Right kidney (tissue), 1 donor: ENCODE measurements at regions not wholly inside any gene's neighbourhood (a gene's known extent, or its start where the extent isn't known, plus 50 kb on each side); places are given as distances from the start of the nearest gene placed in this dataset.

ENCODE experiments used
- DNase-seq: peaks from one replicate; pipeline ENCODE4 v3.0.0-alpha.2; 2016

- DNase-seq = no peak
Observed at GRCh38 chr9:13590996-13591395, 311.5 kb upstream of the MPDZ start.

GRCh38 chr9:13589034-13589737 is 309.7 kb upstream of the MPDZ start:
- DNase-seq = no peak

- DNase-seq = peak; percentile 57
Observed at GRCh38 chr9:13588151-13589033, 308.9 kb upstream of the MPDZ start.

GRCh38 chr9:13587571-13587970 is 308.1 kb upstream of the MPDZ start:
- DNase-seq = peak; percentile 54

GRCh38 chr9:13586587-13587374 is 307.3 kb upstream of the MPDZ start:
- DNase-seq = peak; percentile 30

- no peak for DNase-seq
Observed at GRCh38 chr9:13580760-13581159, 301.3 kb upstream of the MPDZ start.

- no peak for DNase-seq
Observed at GRCh38 chr9:13580131-13580530, 300.6 kb upstream of the MPDZ start.

GRCh38 chr9:13576101-13576500 is 296.6 kb upstream of the MPDZ start:
- no peak for DNase-seq

GRCh38 chr9:13575558-13575957 is 296.1 kb upstream of the MPDZ start:
- DNase-seq = no peak

- DNase-seq = no peak
Observed at GRCh38 chr9:13570068-13570974, 290.8 kb upstream of the MPDZ start.

GRCh38 chr9:13569602-13570067 is 290.1 kb upstream of the MPDZ start:
- DNase-seq = no peak

GRCh38 chr9:13568841-13569601 is 289.5 kb upstream of the MPDZ start:
- DNase-seq = peak; percentile 51

GRCh38 chr9:13568405-13568804 is 288.9 kb upstream of the MPDZ start:
- DNase-seq = no peak

- no peak for DNase-seq
Observed at GRCh38 chr9:13567833-13568232, 288.3 kb upstream of the MPDZ start.

GRCh38 chr9:13557746-13558145 is 278.3 kb upstream of the MPDZ start:
- no peak for DNase-seq

GRCh38 chr9:13556656-13557055 is 277.2 kb upstream of the MPDZ start:
- DNase-seq = no peak

- DNase-seq = no peak
Observed at GRCh38 chr9:13555989-13556500, 276.6 kb upstream of the MPDZ start.

- no peak for DNase-seq
Observed at GRCh38 chr9:13555516-13555915, 276.0 kb upstream of the MPDZ start.

GRCh38 chr9:13554626-13555025 is 275.1 kb upstream of the MPDZ start:
- DNase-seq = no peak

- DNase-seq = no peak
Observed at GRCh38 chr9:13552606-13553215, 273.2 kb upstream of the MPDZ start.
